ENCODE measurements at regions not wholly inside any gene's neighbourhood (a gene's known extent, or its start where the extent isn't known, plus 50 kb on each side); places are given as distances from the start of the nearest gene placed in this dataset.

DNA sequence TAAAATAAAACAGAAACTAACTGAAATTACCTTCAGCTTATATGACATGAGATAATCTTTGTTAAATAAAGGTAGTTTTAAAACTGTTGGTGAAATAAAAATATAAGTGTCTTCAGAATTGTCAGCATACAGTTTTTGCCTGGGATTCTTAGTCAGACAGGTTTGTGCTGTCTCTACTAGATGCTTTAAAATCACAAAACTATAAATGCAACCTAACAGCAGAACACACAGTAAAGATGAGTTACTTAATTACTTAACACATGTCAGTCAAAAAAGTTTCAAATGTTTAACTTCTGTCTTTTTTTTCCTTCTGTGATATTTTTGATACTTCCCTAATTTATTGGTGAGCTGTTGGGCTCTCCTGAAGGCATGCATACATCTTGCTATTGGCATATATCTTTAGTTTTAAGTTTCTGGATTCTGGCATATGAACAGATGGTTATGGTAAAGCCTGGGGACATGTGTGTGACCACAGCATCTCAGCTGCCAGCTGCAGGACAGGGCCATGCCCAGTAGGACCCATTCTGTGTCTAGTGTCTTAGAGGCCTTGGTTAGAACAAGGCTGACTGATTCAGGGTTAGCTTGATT is 231.1 kb upstream of the NUDT12 start:
- H3K27ac ChIP-seq (replicated peaks) = no peak overlapping the region
- DNase-seq = no peak
- peaks cover 76% of the 10 kb centered on the region for H3K9me3 ChIP-seq (replicated peaks)
- intact Hi-C loops (cut with micrococcal nuclease) = no loop called here
- H3K36me3 ChIP-seq = no peaks in the 10 kb centered on the region
- no peaks in the 10 kb centered on the region for H3K4me1 ChIP-seq
- no peak overlapping the region for H3K4me3 ChIP-seq
- TF ChIP-seq, protein P1, sequence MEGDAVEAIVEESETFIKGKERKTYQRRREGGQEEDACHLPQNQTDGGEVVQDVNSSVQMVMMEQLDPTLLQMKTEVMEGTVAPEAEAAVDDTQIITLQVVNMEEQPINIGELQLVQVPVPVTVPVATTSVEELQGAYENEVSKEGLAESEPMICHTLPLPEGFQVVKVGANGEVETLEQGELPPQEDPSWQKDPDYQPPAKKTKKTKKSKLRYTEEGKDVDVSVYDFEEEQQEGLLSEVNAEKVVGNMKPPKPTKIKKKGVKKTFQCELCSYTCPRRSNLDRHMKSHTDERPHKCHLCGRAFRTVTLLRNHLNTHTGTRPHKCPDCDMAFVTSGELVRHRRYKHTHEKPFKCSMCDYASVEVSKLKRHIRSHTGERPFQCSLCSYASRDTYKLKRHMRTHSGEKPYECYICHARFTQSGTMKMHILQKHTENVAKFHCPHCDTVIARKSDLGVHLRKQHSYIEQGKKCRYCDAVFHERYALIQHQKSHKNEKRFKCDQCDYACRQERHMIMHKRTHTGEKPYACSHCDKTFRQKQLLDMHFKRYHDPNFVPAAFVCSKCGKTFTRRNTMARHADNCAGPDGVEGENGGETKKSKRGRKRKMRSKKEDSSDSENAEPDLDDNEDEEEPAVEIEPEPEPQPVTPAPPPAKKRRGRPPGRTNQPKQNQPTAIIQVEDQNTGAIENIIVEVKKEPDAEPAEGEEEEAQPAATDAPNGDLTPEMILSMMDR (IDR thresholded peaks at IDR 0.05; ENCODE audit: borderline replicate concordance) = no peak
- no peaks in the 10 kb centered on the region for H3K27me3 ChIP-seq (ENCODE audit: low read depth)

DNA sequence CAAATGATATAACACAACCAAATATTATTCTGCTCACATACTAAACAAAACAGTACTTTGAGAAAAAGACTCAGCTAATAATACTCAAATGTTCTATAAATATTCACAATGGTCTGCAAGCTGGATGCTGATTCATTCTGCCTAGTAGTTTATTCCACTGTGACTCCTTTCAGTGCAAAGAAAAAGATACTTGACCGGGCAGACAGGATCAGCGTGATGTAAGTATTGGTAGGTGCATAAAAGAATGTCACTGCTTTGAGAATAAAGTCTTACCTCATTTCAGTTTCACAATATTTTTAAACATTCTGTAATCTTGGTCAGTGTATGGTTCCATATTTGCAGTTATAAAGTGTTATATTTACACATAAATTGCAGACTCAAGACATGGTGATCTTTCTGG is 223.0 kb upstream of the NUDT12 start:
- Histone ChIP-seq H3K36me3 (no peaks in the 10 kb centered on the region), H3K4me3 (no peak overlapping the region), H3K27ac (replicated peaks) (no peak overlapping the region), H3K9me3 (replicated peaks) (peaks cover 15% of the 10 kb centered on the region), H3K27me3 (ENCODE audit: low read depth) (no peaks in the 10 kb centered on the region), H3K4me1 (no peaks in the 10 kb centered on the region)
- no peak for DNase-seq
- intact Hi-C loops (cut with micrococcal nuclease) = no loop called here
- TF ChIP-seq, protein P1 (IDR thresholded peaks at IDR 0.05; ENCODE audit: borderline replicate concordance) = no peak

DNA sequence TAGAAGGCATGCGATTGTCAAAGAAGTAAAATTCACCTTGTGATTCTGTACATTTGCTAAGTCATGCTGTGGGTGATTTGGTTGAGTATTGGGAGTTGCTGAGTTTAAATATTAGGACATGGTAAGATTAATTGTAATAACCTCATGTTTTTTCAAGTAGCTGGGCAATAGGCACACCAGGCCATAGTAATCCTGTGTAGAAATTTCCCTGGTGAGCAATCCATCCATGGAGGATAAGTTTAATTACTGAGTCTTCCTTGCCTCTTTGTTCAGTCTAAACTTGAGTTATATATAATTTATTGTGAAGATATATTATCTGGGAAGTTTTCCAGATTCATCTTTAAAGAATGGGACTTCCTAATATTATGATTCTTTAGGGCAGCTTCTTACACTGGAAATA is 221.1 kb upstream of the NUDT12 start:
- Histone ChIP-seq H3K27ac (replicated peaks) (no peak overlapping the region), H3K4me1 (no peaks in the 10 kb centered on the region), H3K27me3 (ENCODE audit: low read depth) (no peaks in the 10 kb centered on the region), H3K36me3 (no peaks in the 10 kb centered on the region), H3K9me3 (replicated peaks) (no peaks in the 10 kb centered on the region), H3K4me3 (no peak overlapping the region)
- DNase-seq = no peak
- intact Hi-C loops (cut with micrococcal nuclease) = no loop called here
- TF ChIP-seq, protein P1 (IDR thresholded peaks at IDR 0.05; ENCODE audit: borderline replicate concordance) = no peak

DNA sequence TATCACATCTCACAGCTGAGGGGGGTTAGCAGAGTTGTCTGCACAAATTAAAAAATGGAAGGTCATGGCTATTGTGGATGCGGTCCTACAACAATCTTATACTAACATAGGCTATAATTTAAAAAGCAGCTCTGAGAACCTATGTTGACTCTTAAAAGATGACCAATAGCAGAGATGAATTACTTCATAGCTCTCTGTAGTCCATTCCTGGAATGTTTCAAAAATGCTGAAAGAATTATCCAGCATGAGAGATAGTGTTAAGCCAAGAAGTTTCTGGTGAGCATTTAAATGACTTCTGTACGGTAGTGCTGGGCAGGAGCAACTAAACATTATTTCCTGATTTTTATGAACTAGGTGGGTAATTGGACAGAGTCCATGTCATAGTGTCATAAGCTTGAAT is 218.2 kb upstream of the NUDT12 start:
- Histone ChIP-seq H3K9me3 (replicated peaks) (no peaks in the 10 kb centered on the region), H3K36me3 (no peaks in the 10 kb centered on the region), H3K27ac (replicated peaks) (no peak overlapping the region), H3K27me3 (ENCODE audit: low read depth) (no peaks in the 10 kb centered on the region), H3K4me1 (no peaks in the 10 kb centered on the region), H3K4me3 (no peak overlapping the region)
- intact Hi-C loops (cut with micrococcal nuclease) = no loop called here
- DNase-seq = no peak
- TF ChIP-seq, protein P1 (IDR thresholded peaks at IDR 0.05; ENCODE audit: borderline replicate concordance) = no peak

DNA sequence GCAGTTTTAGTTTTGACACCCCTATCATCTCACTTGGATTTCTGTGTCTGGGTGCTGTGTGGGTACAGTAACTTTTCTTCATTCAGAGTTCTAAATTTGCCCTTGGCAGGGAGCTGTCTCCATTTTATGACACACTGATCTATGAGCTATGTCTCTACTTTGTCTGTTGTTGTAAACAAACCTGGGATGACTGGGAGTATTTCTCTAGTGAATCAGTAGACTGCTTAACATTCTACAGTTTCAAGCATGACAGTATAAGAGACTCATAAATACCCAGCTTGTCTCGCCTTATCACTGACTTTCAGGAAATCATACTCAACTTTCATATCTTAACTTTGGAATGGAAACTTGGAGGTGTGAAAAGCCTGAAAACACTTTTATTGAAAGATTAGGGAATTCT is 212.1 kb upstream of the NUDT12 start:
- intact Hi-C loops (cut with micrococcal nuclease) = no loop called here
- Histone ChIP-seq H3K9me3 (replicated peaks) (peaks cover 9% of the 10 kb centered on the region), H3K36me3 (no peaks in the 10 kb centered on the region), H3K4me3 (no peak overlapping the region), H3K4me1 (no peaks in the 10 kb centered on the region), H3K27ac (replicated peaks) (no peak overlapping the region), H3K27me3 (ENCODE audit: low read depth) (no peaks in the 10 kb centered on the region)
- TF ChIP-seq, protein P1 (IDR thresholded peaks at IDR 0.05; ENCODE audit: borderline replicate concordance) = no peak
- no peak for DNase-seq

Data from left ventricle myocardium inferior (tissue), 1 donor.